ENCODE measurements at regions not wholly inside any gene's neighbourhood (a gene's known extent, or its start where the extent isn't known, plus 50 kb on each side); places are given as distances from the start of the nearest gene placed in this dataset.
A peak's percentile ranks its signal among the peaks of the same experiment; 100 is the strongest.
"Not testable (repeated sequence)": the region's sequence is repeated elsewhere in the genome, so short reads cannot be mapped to it uniquely, and the experiment has no call there.

DNA sequence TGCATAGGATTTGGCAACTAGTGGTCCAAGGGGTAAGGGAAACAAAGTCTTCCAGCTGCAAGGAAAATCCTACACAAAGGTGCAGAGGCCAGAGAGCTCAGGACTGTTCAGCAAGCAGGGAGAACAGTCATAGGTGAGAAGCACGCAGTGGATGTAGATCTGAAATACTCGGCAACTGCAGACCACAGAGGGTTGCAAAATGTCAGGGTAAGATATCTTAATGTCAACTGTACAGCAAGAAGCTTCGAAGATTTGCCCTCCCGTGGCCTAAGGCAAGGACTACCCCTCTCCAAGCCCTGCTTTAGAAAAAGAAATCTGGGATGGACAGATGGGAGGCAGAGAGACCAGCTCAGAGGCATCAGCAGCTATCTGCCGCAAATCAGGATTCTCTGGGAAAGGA is 153.4 kb upstream of the IRF2BP2 start:
- Histone ChIP-seq H3K4me2 (replicated peaks; ENCODE audit: extremely low read depth, low read length, poor library complexity, severe bottlenecking) (no peak overlapping the region), H3K79me2 (ENCODE audit: insufficient read depth, low read length) (no peaks in the 10 kb centered on the region), H3K27me3 (ENCODE audit: control insufficient read depth in 2 of 2, insufficient read depth in 2 of 2, low read length in 2 of 2) (no peaks in the 10 kb centered on the region), H4K20me1 (ENCODE audit: insufficient read depth, low read length) (no peaks in the 10 kb centered on the region), H3K4me3 (replicated peaks in 1 of 3; ENCODE audit: low read depth in 2 of 3, low read length in 3 of 3) (no peak overlapping the region), H3K9me3 (replicated peaks in 1 of 2; ENCODE audit: control insufficient read depth in 1 of 2, insufficient read depth in 1 of 2, low read length in 2 of 2) (no peaks in the 10 kb centered on the region), H3K9ac (ENCODE audit: insufficient read depth, low read length, poor library complexity, severe bottlenecking) (no peak overlapping the region), H3K4me1 (ENCODE audit: control insufficient read depth in 1 of 2, insufficient read depth in 2 of 2, low read length in 2 of 2) (peaks cover 42 to 52% of the 10 kb centered on the region in 2 donors), H2AFZ (ENCODE audit: insufficient read depth, low read depth, low read length, poor library complexity, severe bottlenecking) (peak overlapping the region; percentile 54), H3K27ac (ENCODE audit: low read depth in 1 of 2, low read length in 2 of 2) (no peak overlapping the region), H3K36me3 (replicated peaks in 1 of 2; ENCODE audit: control insufficient read depth in 1 of 2, insufficient read depth in 2 of 2, low read length in 2 of 2) (no peaks in the 10 kb centered on the region)
- Mint-ChIP-seq H3K9me3 (peaks cover 0 to 3% (median 0%) of the 10 kb centered on the region in 7 donors), H3K4me1 (peaks cover 56% of the 10 kb centered on the region), H3K27me3 (ENCODE audit: low read depth in 3 of 3) (peaks cover 0 to 9% (median 1%) of the 10 kb centered on the region in 3 donors), H3K27ac (peak overlapping the region in 1 of 7 donors; percentile 15), H3K36me3 (peaks cover 0 to 2% of the 10 kb centered on the region in 2 donors), H3K4me3 (no peak overlapping the region)
- intact Hi-C loops (cut with micrococcal nuclease): no loop called here
- TF ChIP-seq, protein P1, sequence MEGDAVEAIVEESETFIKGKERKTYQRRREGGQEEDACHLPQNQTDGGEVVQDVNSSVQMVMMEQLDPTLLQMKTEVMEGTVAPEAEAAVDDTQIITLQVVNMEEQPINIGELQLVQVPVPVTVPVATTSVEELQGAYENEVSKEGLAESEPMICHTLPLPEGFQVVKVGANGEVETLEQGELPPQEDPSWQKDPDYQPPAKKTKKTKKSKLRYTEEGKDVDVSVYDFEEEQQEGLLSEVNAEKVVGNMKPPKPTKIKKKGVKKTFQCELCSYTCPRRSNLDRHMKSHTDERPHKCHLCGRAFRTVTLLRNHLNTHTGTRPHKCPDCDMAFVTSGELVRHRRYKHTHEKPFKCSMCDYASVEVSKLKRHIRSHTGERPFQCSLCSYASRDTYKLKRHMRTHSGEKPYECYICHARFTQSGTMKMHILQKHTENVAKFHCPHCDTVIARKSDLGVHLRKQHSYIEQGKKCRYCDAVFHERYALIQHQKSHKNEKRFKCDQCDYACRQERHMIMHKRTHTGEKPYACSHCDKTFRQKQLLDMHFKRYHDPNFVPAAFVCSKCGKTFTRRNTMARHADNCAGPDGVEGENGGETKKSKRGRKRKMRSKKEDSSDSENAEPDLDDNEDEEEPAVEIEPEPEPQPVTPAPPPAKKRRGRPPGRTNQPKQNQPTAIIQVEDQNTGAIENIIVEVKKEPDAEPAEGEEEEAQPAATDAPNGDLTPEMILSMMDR (IDR thresholded peaks at IDR 0.05): no peak
- no peak for DNase-seq
- WGBS (ENCODE audit: insufficient coverage): 48% methylated on average over 2 of the region's 5 CpGs

- H3K27me3 ChIP-seq (ENCODE audit: control insufficient read depth in 2 of 2, insufficient read depth in 2 of 2, low read length in 2 of 2); H3K27ac Mint-ChIP-seq; H3K4me3 Mint-ChIP-seq; intact Hi-C loops (cut with micrococcal nuclease); H3K36me3 Mint-ChIP-seq; H3K9me3 Mint-ChIP-seq; H4K20me1 ChIP-seq (ENCODE audit: insufficient read depth, low read length); H3K36me3 ChIP-seq (replicated peaks in 1 of 2; ENCODE audit: control insufficient read depth in 1 of 2, insufficient read depth in 2 of 2, low read length in 2 of 2); H3K4me2 ChIP-seq (replicated peaks; ENCODE audit: extremely low read depth, low read length, poor library complexity, severe bottlenecking); H3K27me3 Mint-ChIP-seq (ENCODE audit: low read depth in 3 of 3); DNase-seq; H3K9me3 ChIP-seq (replicated peaks in 1 of 2; ENCODE audit: control insufficient read depth in 1 of 2, insufficient read depth in 1 of 2, low read length in 2 of 2); H3K4me3 ChIP-seq (replicated peaks in 1 of 3; ENCODE audit: low read depth in 2 of 3, low read length in 3 of 3); H3K27ac ChIP-seq (ENCODE audit: low read depth in 1 of 2, low read length in 2 of 2); H3K79me2 ChIP-seq (ENCODE audit: insufficient read depth, low read length); H3K9ac ChIP-seq (ENCODE audit: insufficient read depth, low read length, poor library complexity, severe bottlenecking); H2AFZ ChIP-seq (ENCODE audit: insufficient read depth, low read depth, low read length, poor library complexity, severe bottlenecking): not testable (repeated sequence)
- H3K4me1 ChIP-seq (ENCODE audit: control insufficient read depth in 1 of 2, insufficient read depth in 2 of 2, low read length in 2 of 2): peaks cover 39 to 47% of the 10 kb centered on the region in 2 donors
- WGBS (ENCODE audit: insufficient coverage): 100% methylated on average over 2 of the region's 5 CpGs
- H3K4me1 Mint-ChIP-seq: peaks cover 48% of the 10 kb centered on the region
These were observed 152.1 kb upstream of the IRF2BP2 start for GRCh38 chr1:234762127-234762526.

All from CD14-positive monocyte (primary cell).